ENCODE measurements at regions not wholly inside any gene's neighbourhood (a gene's known extent, or its start where the extent isn't known, plus 50 kb on each side); places are given as distances from the start of the nearest gene placed in this dataset.
"Not testable (repeated sequence)": the region's sequence is repeated elsewhere in the genome, so short reads cannot be mapped to it uniquely, and the experiment has no call there.

GRCh38 chrX:109054181-109054581 lies 317.8 kb upstream of the IRS4 start:
- not testable (repeated sequence) for H3K4me3 ChIP-seq (ENCODE audit: low read depth in 1 of 5, low read length in 5 of 5); H3K27ac ChIP-seq (ENCODE audit: low read depth, low read length); H3K9me3 ChIP-seq (ENCODE audit: control insufficient read depth in 5 of 5, low read length in 5 of 5); H3K27me3 ChIP-seq (ENCODE audit: control insufficient read depth in 5 of 5, insufficient read depth in 4 of 5, low read length in 5 of 5); H3K36me3 ChIP-seq (ENCODE audit: control insufficient read depth in 5 of 5, insufficient read depth in 5 of 5, low read length in 5 of 5); H3K9ac ChIP-seq (ENCODE audit: low read length in 5 of 5); H3K4me1 ChIP-seq (ENCODE audit: control insufficient read depth in 5 of 5, insufficient read depth in 5 of 5, low read length in 5 of 5)

DNA sequence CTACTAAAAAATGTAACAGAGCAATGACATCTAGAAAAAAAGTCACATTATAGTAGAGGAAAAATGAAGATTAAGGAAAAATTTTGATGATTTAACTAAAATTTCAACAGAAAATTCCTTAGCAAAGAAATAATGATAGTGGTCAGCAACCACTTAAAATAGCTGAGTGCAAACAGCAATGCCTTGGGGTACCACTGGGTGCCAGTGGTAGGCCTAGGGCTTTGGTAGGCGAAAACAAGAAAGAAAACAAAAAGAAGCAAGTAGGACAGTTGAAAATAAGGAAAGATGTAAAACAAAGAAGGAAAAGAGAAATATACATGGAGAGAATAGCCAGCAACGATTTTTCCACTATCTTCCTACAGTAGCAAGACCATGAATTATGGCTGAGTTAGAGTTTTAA lies 313.5 kb upstream of the IRS4 start:
- H3K4me1 ChIP-seq (ENCODE audit: control insufficient read depth in 5 of 5, insufficient read depth in 5 of 5, low read length in 5 of 5): no peaks in the 10 kb centered on the region
- no peak overlapping the region for H3K27ac ChIP-seq (ENCODE audit: low read depth, low read length)
- peaks cover 0 to 3% (median 2%) of the 10 kb centered on the region in 5 donors for H3K27me3 ChIP-seq (ENCODE audit: control insufficient read depth in 5 of 5, insufficient read depth in 4 of 5, low read length in 5 of 5)

DNA sequence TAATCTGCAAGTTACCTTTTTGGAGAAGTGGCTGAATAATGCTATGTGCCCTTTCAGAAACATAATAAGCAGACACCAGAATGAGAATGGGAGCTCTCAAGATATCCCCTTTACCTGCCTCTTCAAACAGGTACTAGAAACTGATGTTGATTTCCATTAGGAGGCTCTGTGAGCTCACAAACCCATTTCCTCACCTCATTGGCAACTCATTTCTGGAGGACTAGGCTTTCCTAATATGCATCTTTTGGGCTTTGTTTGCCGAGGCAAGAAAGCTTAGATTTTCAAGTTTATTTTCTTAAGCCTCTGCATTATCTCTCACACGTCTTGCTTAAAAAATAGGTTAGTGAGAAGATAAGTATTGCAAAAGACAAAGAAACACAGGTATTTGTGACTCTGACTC lies 313.1 kb upstream of the IRS4 start:
- no peak overlapping the region for H3K4me3 ChIP-seq (ENCODE audit: low read depth in 1 of 5, low read length in 5 of 5)
- H3K36me3 ChIP-seq (ENCODE audit: control insufficient read depth in 5 of 5, insufficient read depth in 5 of 5, low read length in 5 of 5): no peaks in the 10 kb centered on the region
- peaks cover 0 to 3% (median 2%) of the 10 kb centered on the region in 5 donors for H3K27me3 ChIP-seq (ENCODE audit: control insufficient read depth in 5 of 5, insufficient read depth in 4 of 5, low read length in 5 of 5)
- no peak overlapping the region for H3K27ac ChIP-seq (ENCODE audit: low read depth, low read length)
- no peak overlapping the region for H3K9ac ChIP-seq (ENCODE audit: low read length in 5 of 5)
- no peaks in the 10 kb centered on the region for H3K9me3 ChIP-seq (ENCODE audit: control insufficient read depth in 5 of 5, low read length in 5 of 5)
- no peaks in the 10 kb centered on the region for H3K4me1 ChIP-seq (ENCODE audit: control insufficient read depth in 5 of 5, insufficient read depth in 5 of 5, low read length in 5 of 5)

More for the DNA sequence above, 313.5 kb upstream of the IRS4 start:
- Histone ChIP-seq H3K9me3 (ENCODE audit: control insufficient read depth in 5 of 5, low read length in 5 of 5) (no peaks in the 10 kb centered on the region), H3K4me3 (ENCODE audit: low read depth in 1 of 5, low read length in 5 of 5) (no peak overlapping the region), H3K36me3 (ENCODE audit: control insufficient read depth in 5 of 5, insufficient read depth in 5 of 5, low read length in 5 of 5) (no peaks in the 10 kb centered on the region), H3K9ac (ENCODE audit: low read length in 5 of 5) (no peak overlapping the region)

DNA sequence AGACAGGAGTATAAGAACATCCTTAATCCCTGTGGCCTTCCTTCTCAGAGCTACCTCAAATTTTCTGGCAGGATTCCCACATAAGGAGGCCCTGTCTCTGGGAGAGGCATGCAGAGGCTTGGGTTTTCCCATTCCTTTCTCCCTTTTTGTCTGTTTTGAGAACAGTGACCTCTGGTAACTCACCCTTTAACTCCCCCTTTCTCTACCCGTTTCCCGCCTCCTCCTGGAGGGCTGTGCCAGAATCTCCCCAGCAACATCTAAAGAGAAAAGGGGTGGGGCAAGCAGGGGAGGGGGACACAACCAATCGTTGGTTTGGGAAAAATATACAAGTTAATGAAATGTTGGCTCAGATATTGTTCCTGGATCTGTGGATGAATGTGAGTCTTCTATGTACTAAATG lies 303.7 kb upstream of the IRS4 start:
- Histone ChIP-seq H3K4me1 (ENCODE audit: control insufficient read depth in 5 of 5, insufficient read depth in 5 of 5, low read length in 5 of 5) (no peaks in the 10 kb centered on the region), H3K9ac (ENCODE audit: low read length in 5 of 5) (no peak overlapping the region), H3K36me3 (ENCODE audit: control insufficient read depth in 5 of 5, insufficient read depth in 5 of 5, low read length in 5 of 5) (no peaks in the 10 kb centered on the region), H3K27me3 (ENCODE audit: control insufficient read depth in 5 of 5, insufficient read depth in 4 of 5, low read length in 5 of 5) (peaks cover 0 to 3% (median 0%) of the 10 kb centered on the region in 5 donors), H3K4me3 (ENCODE audit: low read depth in 1 of 5, low read length in 5 of 5) (no peak overlapping the region), H3K27ac (ENCODE audit: low read depth, low read length) (no peak overlapping the region), H3K9me3 (ENCODE audit: control insufficient read depth in 5 of 5, low read length in 5 of 5) (no peaks in the 10 kb centered on the region)

- peaks cover 0 to 11% (median 5%) of the 10 kb centered on the region in 5 donors for H3K9me3 ChIP-seq (ENCODE audit: control insufficient read depth in 5 of 5, low read length in 5 of 5)
- H3K4me1 ChIP-seq (ENCODE audit: control insufficient read depth in 5 of 5, insufficient read depth in 5 of 5, low read length in 5 of 5): no peaks in the 10 kb centered on the region
- H3K27ac ChIP-seq (ENCODE audit: low read depth, low read length): no peak overlapping the region
- H3K36me3 ChIP-seq (ENCODE audit: control insufficient read depth in 5 of 5, insufficient read depth in 5 of 5, low read length in 5 of 5): no peaks in the 10 kb centered on the region
- no peak overlapping the region for H3K9ac ChIP-seq (ENCODE audit: low read length in 5 of 5)
- no peak overlapping the region for H3K4me3 ChIP-seq (ENCODE audit: low read depth in 1 of 5, low read length in 5 of 5)
- H3K27me3 ChIP-seq (ENCODE audit: control insufficient read depth in 5 of 5, insufficient read depth in 4 of 5, low read length in 5 of 5): peaks cover 0 to 4% (median 0%) of the 10 kb centered on the region in 5 donors
Observed at GRCh38 chrX:109036624-109037023, 300.3 kb upstream of the IRS4 start.

DNA sequence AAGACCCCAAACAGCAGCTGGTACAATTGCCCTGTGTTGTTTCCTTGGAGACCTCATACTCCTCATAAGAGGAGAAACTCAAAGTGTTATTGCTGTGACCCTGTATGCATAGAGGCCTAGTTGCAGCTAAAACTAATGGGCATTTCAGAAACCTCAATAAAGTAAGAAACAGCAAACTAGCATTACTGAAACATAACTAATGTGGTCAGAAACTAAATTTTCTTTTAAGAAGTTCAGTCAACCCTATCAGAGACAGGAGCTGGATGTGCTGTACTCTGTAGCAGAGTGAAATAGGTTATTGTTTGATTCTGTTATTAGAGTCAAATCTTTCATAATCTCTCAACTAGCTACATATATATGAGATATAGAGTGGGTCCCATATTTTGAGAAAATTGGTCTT lies 257.5 kb upstream of the IRS4 start:
- Histone ChIP-seq H3K4me1 (ENCODE audit: control insufficient read depth in 5 of 5, insufficient read depth in 5 of 5, low read length in 5 of 5) (no peaks in the 10 kb centered on the region), H3K9ac (ENCODE audit: low read length in 5 of 5) (no peak overlapping the region), H3K27ac (ENCODE audit: low read depth, low read length) (no peak overlapping the region), H3K4me3 (ENCODE audit: low read depth in 1 of 5, low read length in 5 of 5) (no peak overlapping the region), H3K27me3 (ENCODE audit: control insufficient read depth in 5 of 5, insufficient read depth in 4 of 5, low read length in 5 of 5) (peaks cover 0 to 8% (median 4%) of the 10 kb centered on the region in 5 donors), H3K9me3 (ENCODE audit: control insufficient read depth in 5 of 5, low read length in 5 of 5) (no peaks in the 10 kb centered on the region), H3K36me3 (ENCODE audit: control insufficient read depth in 5 of 5, insufficient read depth in 5 of 5, low read length in 5 of 5) (no peaks in the 10 kb centered on the region)

DNA sequence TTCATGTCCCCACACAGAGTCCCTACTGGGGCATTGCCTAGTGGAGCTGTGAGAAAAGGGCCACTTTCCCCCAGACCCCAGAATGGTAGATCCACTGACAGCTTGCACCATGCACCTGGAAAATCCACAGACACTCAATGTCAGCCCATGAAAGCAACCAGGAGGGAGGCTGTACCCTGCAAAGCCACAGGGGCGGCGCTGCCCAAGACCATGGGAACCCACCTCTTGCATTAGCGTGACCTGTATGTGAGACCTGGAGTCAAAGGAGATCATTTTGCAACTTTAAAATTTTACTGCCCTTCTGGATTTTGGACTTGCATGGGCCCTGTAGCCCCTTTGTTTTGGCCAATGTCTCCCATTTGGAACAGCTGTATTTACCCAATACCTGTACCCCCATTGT lies 236.5 kb upstream of the IRS4 start:
- H3K27ac ChIP-seq (ENCODE audit: low read depth, low read length); H3K27me3 ChIP-seq (ENCODE audit: control insufficient read depth in 5 of 5, insufficient read depth in 4 of 5, low read length in 5 of 5); H3K9ac ChIP-seq (ENCODE audit: low read length in 5 of 5); H3K4me1 ChIP-seq (ENCODE audit: control insufficient read depth in 5 of 5, insufficient read depth in 5 of 5, low read length in 5 of 5); H3K4me3 ChIP-seq (ENCODE audit: low read depth in 1 of 5, low read length in 5 of 5); H3K36me3 ChIP-seq (ENCODE audit: control insufficient read depth in 5 of 5, insufficient read depth in 5 of 5, low read length in 5 of 5); H3K9me3 ChIP-seq (ENCODE audit: control insufficient read depth in 5 of 5, low read length in 5 of 5): not testable (repeated sequence)

DNA sequence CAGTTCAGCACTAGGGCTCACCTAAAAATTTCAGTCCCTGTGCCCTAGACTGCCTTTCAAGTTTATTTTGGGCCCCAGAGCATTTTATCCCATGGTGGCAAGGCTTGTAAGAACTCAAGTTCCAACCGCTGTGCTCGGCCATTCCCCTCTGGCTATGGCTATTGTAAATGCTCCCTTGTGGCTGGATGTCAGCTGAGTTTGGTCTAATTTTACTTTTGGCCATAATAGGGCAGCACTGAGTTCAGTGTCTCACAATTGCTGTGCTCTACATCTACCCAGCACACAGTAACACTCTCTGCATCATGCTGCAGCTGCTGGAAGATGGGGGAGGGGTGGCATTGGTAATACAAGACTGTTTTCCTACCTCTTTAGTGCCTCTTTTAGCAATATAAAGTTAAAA lies 210.8 kb upstream of the IRS4 start:
- H3K27ac ChIP-seq (ENCODE audit: low read depth, low read length): no peak overlapping the region
- peaks cover 0 to 23% (median 9%) of the 10 kb centered on the region in 5 donors for H3K27me3 ChIP-seq (ENCODE audit: control insufficient read depth in 5 of 5, insufficient read depth in 4 of 5, low read length in 5 of 5)
- no peak overlapping the region for H3K9ac ChIP-seq (ENCODE audit: low read length in 5 of 5)
- H3K36me3 ChIP-seq (ENCODE audit: control insufficient read depth in 5 of 5, insufficient read depth in 5 of 5, low read length in 5 of 5): no peaks in the 10 kb centered on the region
- no peak overlapping the region for H3K4me3 ChIP-seq (ENCODE audit: low read depth in 1 of 5, low read length in 5 of 5)
- H3K9me3 ChIP-seq (ENCODE audit: control insufficient read depth in 5 of 5, low read length in 5 of 5): peaks cover 0 to under 1% (median 0%) of the 10 kb centered on the region in 5 donors
- H3K4me1 ChIP-seq (ENCODE audit: control insufficient read depth in 5 of 5, insufficient read depth in 5 of 5, low read length in 5 of 5): no peaks in the 10 kb centered on the region

DNA sequence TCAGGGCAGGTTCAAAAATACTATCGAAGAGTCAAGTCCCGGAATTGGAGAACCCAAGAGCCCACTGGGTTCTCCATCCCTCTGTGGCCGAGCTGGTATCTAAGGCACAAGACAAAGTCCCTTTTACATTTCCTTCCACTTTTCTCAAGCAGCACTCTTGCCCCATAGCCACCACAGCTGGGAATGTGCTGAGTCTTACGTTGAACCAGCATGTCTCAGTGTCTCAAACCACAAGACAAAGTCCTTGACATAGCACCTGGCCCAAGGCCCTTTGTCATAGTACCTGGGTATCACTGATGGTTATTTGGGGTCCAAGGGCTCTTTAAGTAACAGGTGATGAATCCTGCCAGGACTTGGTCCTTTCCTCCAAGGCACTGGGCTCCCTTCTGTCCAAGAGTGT lies 210.2 kb upstream of the IRS4 start:
- Histone ChIP-seq H3K36me3 (ENCODE audit: control insufficient read depth in 5 of 5, insufficient read depth in 5 of 5, low read length in 5 of 5) (no peaks in the 10 kb centered on the region), H3K27me3 (ENCODE audit: control insufficient read depth in 5 of 5, insufficient read depth in 4 of 5, low read length in 5 of 5) (peaks cover 0 to 23% (median 9%) of the 10 kb centered on the region in 5 donors), H3K27ac (ENCODE audit: low read depth, low read length) (no peak overlapping the region)

GRCh38 chrX:108945883-108946523 lies 209.6 kb upstream of the IRS4 start:
- Histone ChIP-seq H3K9me3 (ENCODE audit: control insufficient read depth in 5 of 5, low read length in 5 of 5) (peaks cover 0 to 4% (median 0%) of the 10 kb centered on the region in 5 donors), H3K27ac (ENCODE audit: low read depth, low read length) (no peak overlapping the region), H3K9ac (ENCODE audit: low read length in 5 of 5) (no peak overlapping the region), H3K4me1 (ENCODE audit: control insufficient read depth in 5 of 5, insufficient read depth in 5 of 5, low read length in 5 of 5) (no peaks in the 10 kb centered on the region), H3K36me3 (ENCODE audit: control insufficient read depth in 5 of 5, insufficient read depth in 5 of 5, low read length in 5 of 5) (no peaks in the 10 kb centered on the region), H3K4me3 (ENCODE audit: low read depth in 1 of 5, low read length in 5 of 5) (no peak overlapping the region), H3K27me3 (ENCODE audit: control insufficient read depth in 5 of 5, insufficient read depth in 4 of 5, low read length in 5 of 5) (peaks cover 0 to 20% (median 9%) of the 10 kb centered on the region in 5 donors)

More for the DNA sequence above, 210.2 kb upstream of the IRS4 start:
- Histone ChIP-seq H3K4me1 (ENCODE audit: control insufficient read depth in 5 of 5, insufficient read depth in 5 of 5, low read length in 5 of 5) (no peaks in the 10 kb centered on the region), H3K4me3 (ENCODE audit: low read depth in 1 of 5, low read length in 5 of 5) (no peak overlapping the region), H3K9ac (ENCODE audit: low read length in 5 of 5) (no peak overlapping the region), H3K9me3 (ENCODE audit: control insufficient read depth in 5 of 5, low read length in 5 of 5) (peaks cover 0 to 4% (median 0%) of the 10 kb centered on the region in 5 donors)

Measured in subcutaneous abdominal adipose tissue (tissue), 5 donors.